Lower leg skin (tissue), 3 donors: ENCODE measurements at regions not wholly inside any gene's neighbourhood (a gene's known extent, or its start where the extent isn't known, plus 50 kb on each side); places are given as distances from the start of the nearest gene placed in this dataset.

Experiments used
- POLR2A ChIP-seq, 2 donors: fragments of 450-650 bp; IDR thresholded peaks; one replicate each; pipeline ENCODE4 v1.6.1; 2016 to 2017; ENCODE audit warnings: antibody characterized with exemption in 2 of 2, mild to moderate bottlenecking in 1 of 2, moderate library complexity in 1 of 2
- TF ChIP-seq, protein P1 (sequence below), 3 donors: fragments of 450-650 bp; IDR thresholded peaks; one replicate each; pipeline ENCODE4 v1.5.1; 2016; ENCODE audit warnings: antibody characterized with exemption in 3 of 3, mild to moderate bottlenecking in 3 of 3, moderate library complexity in 2 of 3

DNA sequence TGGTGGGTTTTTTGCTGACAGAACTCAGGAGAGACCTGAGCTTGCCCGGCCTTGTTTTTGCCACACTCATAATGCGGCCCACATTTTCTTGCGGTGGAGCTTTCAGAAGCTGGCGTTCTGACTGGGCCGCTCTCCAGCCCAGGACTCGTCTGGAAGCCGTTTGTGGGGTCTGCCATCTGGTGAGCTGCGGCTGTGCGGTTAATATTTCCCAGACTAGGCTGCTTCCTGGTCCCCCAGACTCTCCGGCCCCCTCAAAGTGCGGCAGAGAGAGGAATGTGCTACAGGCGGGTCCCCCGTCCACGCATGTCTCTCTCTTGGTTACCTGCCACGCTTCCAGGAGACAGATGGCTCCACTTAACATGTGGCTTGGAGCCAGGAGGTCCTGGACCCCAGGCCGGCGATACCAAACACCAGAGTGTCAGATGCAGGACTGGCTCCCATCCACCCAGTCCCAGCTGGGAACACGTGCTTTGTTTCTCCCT lies 128.9 kb upstream of the PMEPA1 start:
- TF ChIP-seq, protein P1, sequence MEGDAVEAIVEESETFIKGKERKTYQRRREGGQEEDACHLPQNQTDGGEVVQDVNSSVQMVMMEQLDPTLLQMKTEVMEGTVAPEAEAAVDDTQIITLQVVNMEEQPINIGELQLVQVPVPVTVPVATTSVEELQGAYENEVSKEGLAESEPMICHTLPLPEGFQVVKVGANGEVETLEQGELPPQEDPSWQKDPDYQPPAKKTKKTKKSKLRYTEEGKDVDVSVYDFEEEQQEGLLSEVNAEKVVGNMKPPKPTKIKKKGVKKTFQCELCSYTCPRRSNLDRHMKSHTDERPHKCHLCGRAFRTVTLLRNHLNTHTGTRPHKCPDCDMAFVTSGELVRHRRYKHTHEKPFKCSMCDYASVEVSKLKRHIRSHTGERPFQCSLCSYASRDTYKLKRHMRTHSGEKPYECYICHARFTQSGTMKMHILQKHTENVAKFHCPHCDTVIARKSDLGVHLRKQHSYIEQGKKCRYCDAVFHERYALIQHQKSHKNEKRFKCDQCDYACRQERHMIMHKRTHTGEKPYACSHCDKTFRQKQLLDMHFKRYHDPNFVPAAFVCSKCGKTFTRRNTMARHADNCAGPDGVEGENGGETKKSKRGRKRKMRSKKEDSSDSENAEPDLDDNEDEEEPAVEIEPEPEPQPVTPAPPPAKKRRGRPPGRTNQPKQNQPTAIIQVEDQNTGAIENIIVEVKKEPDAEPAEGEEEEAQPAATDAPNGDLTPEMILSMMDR (IDR thresholded peaks at IDR 0.05), result no peak
- TF ChIP-seq POLR2A (IDR thresholded peaks at IDR 0.05), result no peak
